GM12865 (cell line): ENCODE measurements at regions not wholly inside any gene's neighbourhood (a gene's known extent, or its start where the extent isn't known, plus 50 kb on each side); places are given as distances from the start of the nearest gene placed in this dataset.

Experiments used
- DNase-seq: peaks from one replicate; pipeline ENCODE4 v3.0.0; 2010; ENCODE audit warnings: low read depth
- H3K4me3 ChIP-seq: 2 replicates; pipeline ENCODE4 v1.5.1; 2011; ENCODE audit warnings: mild to moderate bottlenecking, low read depth, low read length, control low read depth
- CTCF ChIP-seq: IDR thresholded peaks from 2 replicates; pipeline ENCODE4 v1.5.1; 2011; ENCODE audit warnings: low read length, control low read depth, low read depth, inconsistent platforms; ENCODE audit not compliant: insufficient read depth; ENCODE audit errors: missing control alignments

GRCh38 chr6:53410508-53411258, 61.9 kb upstream of the ELOVL5 start:
- peak; percentile 66 for DNase-seq
- peak; percentile 85 for TF ChIP-seq CTCF
- no peak overlapping the region for H3K4me3 ChIP-seq

GRCh38 chr6:53408826-53409225, 60.1 kb upstream of the ELOVL5 start:
- TF ChIP-seq CTCF, result no peak
- H3K4me3 ChIP-seq, result no peak overlapping the region
- DNase-seq, result no peak

GRCh38 chr6:53399027-53399344, 50.2 kb upstream of the ELOVL5 start:
- no peak overlapping the region for H3K4me3 ChIP-seq
- no peak for DNase-seq
- no peak for TF ChIP-seq CTCF

GRCh38 chr6:53398247-53399026, 49.7 kb upstream of the ELOVL5 start:
- no peak for TF ChIP-seq CTCF
- no peak overlapping the region for H3K4me3 ChIP-seq
- DNase-seq, result no peak
